B cell (primary cell): ENCODE measurements at regions not wholly inside any gene's neighbourhood (a gene's known extent, or its start where the extent isn't known, plus 50 kb on each side); places are given as distances from the start of the nearest gene placed in this dataset.

Experiments
- EZH2 ChIP-seq: IDR thresholded peaks from 2 replicates; pipeline ENCODE4 v1.6.1; 2012; ENCODE audit warnings: borderline replicate concordance, low read depth, mild to moderate bottlenecking, moderate library complexity, low read length; ENCODE audit not compliant: insufficient read depth, poor library complexity, severe bottlenecking
- TF ChIP-seq, protein P1 (sequence below): fragments of 200-600 bp; IDR thresholded peaks from one replicate; pipeline ENCODE4 v1.8.0; 2022; ENCODE audit warnings: antibody characterized with exemption, mild to moderate bottlenecking

DNA sequence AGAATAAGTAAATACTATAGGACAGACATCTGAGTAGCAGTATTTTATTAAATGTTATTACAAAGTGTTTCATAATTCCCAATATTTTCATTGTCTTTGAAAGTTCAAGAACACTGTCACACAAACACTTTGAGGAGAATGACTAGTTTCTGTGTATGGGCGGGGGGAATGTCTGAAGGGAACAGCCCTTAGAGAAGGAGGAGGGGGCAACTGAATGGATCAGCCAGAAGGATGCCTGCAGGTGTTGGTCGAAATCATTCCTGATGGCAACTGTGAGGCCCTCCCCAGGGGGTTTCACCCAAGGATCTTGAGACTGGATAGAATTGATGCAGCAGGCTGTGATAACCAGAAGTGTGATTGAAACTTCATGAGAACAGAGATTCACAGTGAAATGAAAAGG is 223.2 kb upstream of the C1orf87 start:
- TF ChIP-seq, protein P1, sequence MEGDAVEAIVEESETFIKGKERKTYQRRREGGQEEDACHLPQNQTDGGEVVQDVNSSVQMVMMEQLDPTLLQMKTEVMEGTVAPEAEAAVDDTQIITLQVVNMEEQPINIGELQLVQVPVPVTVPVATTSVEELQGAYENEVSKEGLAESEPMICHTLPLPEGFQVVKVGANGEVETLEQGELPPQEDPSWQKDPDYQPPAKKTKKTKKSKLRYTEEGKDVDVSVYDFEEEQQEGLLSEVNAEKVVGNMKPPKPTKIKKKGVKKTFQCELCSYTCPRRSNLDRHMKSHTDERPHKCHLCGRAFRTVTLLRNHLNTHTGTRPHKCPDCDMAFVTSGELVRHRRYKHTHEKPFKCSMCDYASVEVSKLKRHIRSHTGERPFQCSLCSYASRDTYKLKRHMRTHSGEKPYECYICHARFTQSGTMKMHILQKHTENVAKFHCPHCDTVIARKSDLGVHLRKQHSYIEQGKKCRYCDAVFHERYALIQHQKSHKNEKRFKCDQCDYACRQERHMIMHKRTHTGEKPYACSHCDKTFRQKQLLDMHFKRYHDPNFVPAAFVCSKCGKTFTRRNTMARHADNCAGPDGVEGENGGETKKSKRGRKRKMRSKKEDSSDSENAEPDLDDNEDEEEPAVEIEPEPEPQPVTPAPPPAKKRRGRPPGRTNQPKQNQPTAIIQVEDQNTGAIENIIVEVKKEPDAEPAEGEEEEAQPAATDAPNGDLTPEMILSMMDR, result no peak
- no peak for TF ChIP-seq EZH2
